ENCODE measurements at regions not wholly inside any gene's neighbourhood (a gene's known extent, or its start where the extent isn't known, plus 50 kb on each side); places are given as distances from the start of the nearest gene placed in this dataset.

DNA sequence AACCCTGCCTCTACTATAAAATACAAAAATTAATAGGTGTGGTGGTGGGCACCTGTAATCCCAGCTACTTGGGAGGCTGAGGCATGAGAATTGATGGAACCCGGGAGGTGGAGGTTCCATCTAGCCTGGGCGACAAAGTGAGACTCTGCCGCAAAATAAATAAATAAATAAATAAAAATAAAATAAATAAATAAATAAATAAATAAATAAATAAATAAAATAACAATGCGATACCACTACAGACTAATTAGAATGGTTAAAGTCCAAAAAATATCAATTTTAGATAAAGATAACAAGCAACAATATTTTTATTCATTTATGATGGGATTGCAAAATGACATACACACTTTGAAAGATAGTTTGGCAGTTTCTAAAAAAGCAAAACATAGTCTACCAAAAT is 1131.5 kb downstream of the SI start:
- no peak overlapping the region for H3K4me3 ChIP-seq (ENCODE audit: low read length)
- H3K9me3 ChIP-seq (ENCODE audit: control insufficient read depth, low read length): no peaks in the 10 kb centered on the region
- no peak overlapping the region for H3K27ac ChIP-seq (ENCODE audit: low read length)
- 95% methylated on average over 4 of the region's 4 CpGs for WGBS
- intact Hi-C loops (cut with DNase I): no loop called here
- ATAC-seq: no peak
- no peak for DNase-seq
- H3K27me3 ChIP-seq (ENCODE audit: control insufficient read depth, insufficient read depth): no peaks in the 10 kb centered on the region
- no peaks in the 10 kb centered on the region for H3K4me1 ChIP-seq (ENCODE audit: control insufficient read depth, insufficient read depth, low read length)

DNA sequence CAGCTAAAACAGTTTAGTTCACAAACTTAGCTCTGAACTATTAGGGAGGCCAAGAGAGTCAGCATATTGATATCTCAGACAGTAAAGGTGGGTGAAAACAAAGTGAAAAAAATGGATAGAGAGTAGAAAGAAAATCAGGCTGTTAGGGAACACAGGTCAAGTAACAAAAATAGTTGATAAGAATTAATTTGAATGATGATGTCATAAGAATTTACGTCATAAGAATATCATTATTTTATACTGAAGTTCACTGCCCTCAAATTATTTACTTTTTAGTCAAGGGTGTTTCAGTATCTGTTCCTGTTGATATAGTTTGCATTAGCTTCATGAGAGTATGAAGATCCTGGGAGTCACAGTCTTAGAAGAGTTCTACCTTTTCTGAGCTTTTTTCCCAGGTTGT is 1134.6 kb downstream of the SI start:
- WGBS: 90% methylated on average over 1 of the region's 1 CpG

DNA sequence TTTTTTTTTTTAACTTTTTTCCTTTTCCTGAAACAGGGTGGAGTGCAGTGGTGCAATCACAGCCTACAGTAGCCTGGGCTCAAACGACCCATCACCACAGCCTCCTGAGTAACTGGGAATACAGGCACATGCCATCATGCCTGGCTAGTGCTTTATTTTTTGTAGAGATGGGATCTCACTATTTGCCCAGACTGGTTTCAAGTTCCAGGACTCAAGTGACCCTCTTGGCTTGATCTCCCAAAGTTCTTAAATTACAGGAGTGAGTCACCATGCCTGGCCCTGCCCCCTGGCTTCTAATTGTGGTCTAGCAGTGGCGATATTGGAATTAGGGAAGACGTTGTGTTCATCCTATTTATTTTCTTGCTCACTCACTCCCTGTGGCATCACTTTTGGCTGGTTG is 1138.4 kb downstream of the SI start:
- intact Hi-C loops (cut with DNase I): no loop called here
- DNase-seq (no peak), ATAC-seq (no peak)
- WGBS: 35% methylated on average over 3 of the region's 3 CpGs
- Histone ChIP-seq H3K4me1 (ENCODE audit: control insufficient read depth, insufficient read depth, low read length) (no peaks in the 10 kb centered on the region), H3K4me3 (ENCODE audit: low read length) (no peak overlapping the region), H3K27me3 (ENCODE audit: control insufficient read depth, insufficient read depth) (no peaks in the 10 kb centered on the region), H3K27ac (ENCODE audit: low read length) (no peak overlapping the region), H3K9me3 (ENCODE audit: control insufficient read depth, low read length) (no peaks in the 10 kb centered on the region)

More for the DNA sequence above, 1134.6 kb downstream of the SI start:
- ATAC-seq (no peak), DNase-seq (no peak)
- Histone ChIP-seq H3K4me1 (ENCODE audit: control insufficient read depth, insufficient read depth, low read length) (no peaks in the 10 kb centered on the region), H3K9me3 (ENCODE audit: control insufficient read depth, low read length) (no peaks in the 10 kb centered on the region), H3K4me3 (ENCODE audit: low read length) (no peak overlapping the region), H3K27ac (ENCODE audit: low read length) (no peak overlapping the region), H3K27me3 (ENCODE audit: control insufficient read depth, insufficient read depth) (no peaks in the 10 kb centered on the region)
- intact Hi-C loops (cut with DNase I): no loop called here

DNA sequence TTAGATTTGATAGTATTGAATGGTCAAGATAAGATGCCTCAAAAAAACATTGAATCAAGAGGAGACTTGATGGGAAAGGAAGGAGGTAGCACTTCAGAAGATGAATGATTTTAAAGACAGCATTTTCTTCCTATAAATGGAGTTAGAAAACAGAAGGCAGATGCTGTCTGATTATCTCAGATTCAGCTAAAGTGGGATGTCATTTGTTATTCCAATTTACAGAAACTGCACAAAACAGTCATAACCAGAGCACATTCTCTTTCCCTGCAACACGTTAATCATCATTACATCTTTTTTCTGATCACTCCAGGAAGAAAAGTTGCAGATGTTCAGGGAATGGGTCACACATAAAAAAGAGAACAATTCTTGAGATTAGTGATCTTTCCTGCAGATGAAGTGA is 1141.8 kb downstream of the SI start:
- Histone ChIP-seq H3K27ac (ENCODE audit: low read length) (no peak overlapping the region), H3K27me3 (ENCODE audit: control insufficient read depth, insufficient read depth) (no peaks in the 10 kb centered on the region), H3K4me3 (ENCODE audit: low read length) (no peak overlapping the region), H3K9me3 (ENCODE audit: control insufficient read depth, low read length) (no peaks in the 10 kb centered on the region), H3K4me1 (ENCODE audit: control insufficient read depth, insufficient read depth, low read length) (no peaks in the 10 kb centered on the region)
- intact Hi-C loops (cut with DNase I): no loop called here
- DNase-seq: no peak
- 34% methylated on average over 1 of the region's 1 CpG for WGBS
- ATAC-seq: no peak

DNA sequence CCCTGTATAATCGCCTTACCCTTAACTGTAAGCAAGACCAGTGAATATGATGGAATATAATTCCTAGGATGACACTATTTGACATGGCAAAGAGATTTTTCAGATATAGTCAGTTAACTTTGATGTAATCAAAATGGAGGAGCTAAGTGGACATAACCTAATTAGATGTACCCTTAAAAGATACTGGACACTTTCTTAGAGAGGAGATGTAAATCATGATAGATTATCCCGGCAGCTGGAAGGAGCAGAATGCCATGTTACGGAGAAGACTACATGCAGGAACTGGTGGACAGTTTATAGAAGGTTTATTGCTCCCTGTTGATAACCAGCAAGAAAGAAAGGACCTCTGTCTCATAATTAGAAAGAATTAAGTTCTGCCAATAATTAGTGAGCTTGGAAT is 1142.9 kb downstream of the SI start:
- H3K27ac ChIP-seq (ENCODE audit: low read length): no peak overlapping the region
- H3K4me1 ChIP-seq (ENCODE audit: control insufficient read depth, insufficient read depth, low read length): no peaks in the 10 kb centered on the region
- H3K27me3 ChIP-seq (ENCODE audit: control insufficient read depth, insufficient read depth): no peaks in the 10 kb centered on the region
- no peak for ATAC-seq
- intact Hi-C loops (cut with DNase I): no loop called here
- H3K9me3 ChIP-seq (ENCODE audit: control insufficient read depth, low read length): no peaks in the 10 kb centered on the region
- no peak for DNase-seq
- H3K4me3 ChIP-seq (ENCODE audit: low read length): no peak overlapping the region
- WGBS: 56% methylated on average over 3 of the region's 3 CpGs

DNA sequence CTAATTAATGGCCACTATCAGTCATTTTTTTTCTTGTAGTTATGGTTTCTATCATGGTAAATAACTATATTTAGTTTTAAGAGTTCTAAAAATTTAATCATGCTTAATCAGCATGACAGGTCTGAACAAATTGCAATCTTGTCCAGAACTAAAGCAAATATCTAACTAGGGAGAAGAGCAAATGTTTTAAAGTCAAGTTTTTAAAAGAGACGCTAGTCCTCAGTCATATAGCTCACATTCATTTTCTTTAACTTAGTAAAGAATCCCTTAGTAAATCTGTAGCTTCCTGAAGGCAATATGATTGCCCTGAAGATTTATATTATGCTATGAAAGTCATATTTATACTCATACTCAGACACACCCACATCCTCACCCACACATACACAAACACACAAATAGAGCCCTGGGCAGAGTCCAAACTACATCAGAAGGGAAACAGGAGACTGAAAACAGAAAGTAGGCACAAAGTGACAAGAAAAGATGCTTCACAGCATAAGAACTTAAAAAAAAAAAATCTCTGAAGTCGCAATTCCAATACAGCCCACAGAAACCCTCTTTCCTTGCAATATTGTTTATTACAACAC is 1149.1 kb downstream of the SI start:
- ATAC-seq (no peak), DNase-seq (no peak)
- no peaks in the 10 kb centered on the region for H3K27me3 ChIP-seq (ENCODE audit: control insufficient read depth, insufficient read depth)
- WGBS: 80% methylated on average over 2 of the region's 2 CpGs
- H3K9me3 ChIP-seq (ENCODE audit: control insufficient read depth, low read length): no peaks in the 10 kb centered on the region
- no peak overlapping the region for H3K27ac ChIP-seq (ENCODE audit: low read length)
- H3K4me1 ChIP-seq (ENCODE audit: control insufficient read depth, insufficient read depth, low read length): no peaks in the 10 kb centered on the region
- intact Hi-C loops (cut with DNase I): no loop called here
- no peak overlapping the region for H3K4me3 ChIP-seq (ENCODE audit: low read length)

DNA sequence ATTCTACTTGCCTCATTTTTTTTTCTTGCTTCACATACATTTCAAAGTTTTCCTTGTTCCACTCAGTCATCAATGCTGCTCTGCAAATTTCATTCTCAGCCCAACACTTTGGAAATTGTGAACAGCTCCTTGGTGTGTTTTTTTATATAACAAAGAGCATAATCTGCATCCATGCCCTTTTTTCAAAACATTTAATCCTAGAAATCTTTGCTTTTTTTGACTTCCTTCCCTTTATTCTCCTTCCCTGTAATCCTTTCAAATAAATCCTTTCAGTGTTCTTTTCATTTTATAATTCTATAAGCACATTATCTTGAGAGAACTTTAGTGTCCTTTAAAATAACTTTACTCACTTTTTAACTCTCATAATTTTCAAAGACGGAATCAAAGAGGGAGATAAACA is 1150.8 kb downstream of the SI start:
- DNase-seq: no peak
- Histone ChIP-seq H3K9me3 (ENCODE audit: control insufficient read depth, low read length) (no peaks in the 10 kb centered on the region), H3K4me3 (ENCODE audit: low read length) (no peak overlapping the region), H3K27me3 (ENCODE audit: control insufficient read depth, insufficient read depth) (no peaks in the 10 kb centered on the region), H3K4me1 (ENCODE audit: control insufficient read depth, insufficient read depth, low read length) (no peaks in the 10 kb centered on the region), H3K27ac (ENCODE audit: low read length) (no peak overlapping the region)
- intact Hi-C loops (cut with DNase I): no loop called here
- WGBS: 80% methylated on average over 1 of the region's 1 CpG
- no peak for ATAC-seq

DNA sequence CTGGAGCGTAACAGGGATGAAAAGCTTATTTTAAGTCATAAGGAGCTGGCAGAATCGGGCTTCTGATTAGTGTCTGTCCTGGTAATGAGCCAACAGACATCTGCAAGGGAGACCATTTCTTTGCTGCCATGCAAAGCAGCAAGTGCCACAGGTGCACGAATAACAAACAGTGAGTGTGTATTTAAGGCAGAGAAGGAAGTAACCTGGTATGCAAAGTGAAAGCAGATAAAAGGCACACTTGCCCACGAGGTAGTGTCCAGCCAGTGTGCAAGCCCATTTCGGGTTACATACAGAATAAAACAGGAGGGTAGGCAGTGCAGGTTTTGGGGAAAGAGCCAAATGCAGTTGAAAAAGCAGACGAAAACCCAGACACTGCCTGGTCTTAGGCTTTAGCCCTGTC is 1153.7 kb downstream of the SI start:
- ATAC-seq (no peak), DNase-seq (no peak)
- no peak overlapping the region for H3K4me3 ChIP-seq (ENCODE audit: low read length)
- H3K9me3 ChIP-seq (ENCODE audit: control insufficient read depth, low read length): no peaks in the 10 kb centered on the region
- intact Hi-C loops (cut with DNase I): no loop called here
- WGBS: 58% methylated on average over 6 of the region's 6 CpGs
- H3K27me3 ChIP-seq (ENCODE audit: control insufficient read depth, insufficient read depth): no peaks in the 10 kb centered on the region
- no peak overlapping the region for H3K27ac ChIP-seq (ENCODE audit: low read length)
- H3K4me1 ChIP-seq (ENCODE audit: control insufficient read depth, insufficient read depth, low read length): no peaks in the 10 kb centered on the region

DNA sequence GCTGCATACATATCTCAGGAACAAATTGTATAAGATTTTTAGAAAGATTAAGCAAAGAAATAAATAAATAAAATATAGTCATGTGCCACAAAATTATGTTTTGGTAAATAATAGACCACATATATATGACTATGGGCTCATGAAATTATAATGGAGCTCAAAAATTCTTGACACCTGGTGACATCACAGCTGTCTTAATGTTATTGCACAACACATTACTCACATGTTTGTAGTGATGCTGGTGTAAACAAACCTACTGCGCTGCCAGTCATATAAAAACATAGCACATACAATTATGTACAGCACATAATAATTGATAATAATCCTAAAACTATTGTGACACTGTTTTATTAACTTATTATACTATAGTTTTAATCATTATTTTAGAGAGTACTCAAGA is 1159.1 kb downstream of the SI start:
- DNase-seq (no peak), ATAC-seq (no peak)
- no peak overlapping the region for H3K4me3 ChIP-seq (ENCODE audit: low read length)
- no peaks in the 10 kb centered on the region for H3K27me3 ChIP-seq (ENCODE audit: control insufficient read depth, insufficient read depth)
- no peaks in the 10 kb centered on the region for H3K9me3 ChIP-seq (ENCODE audit: control insufficient read depth, low read length)
- H3K4me1 ChIP-seq (ENCODE audit: control insufficient read depth, insufficient read depth, low read length): no peaks in the 10 kb centered on the region
- no peak overlapping the region for H3K27ac ChIP-seq (ENCODE audit: low read length)
- intact Hi-C loops (cut with DNase I): no loop called here
- WGBS: 91% methylated on average over 1 of the region's 1 CpG

DNA sequence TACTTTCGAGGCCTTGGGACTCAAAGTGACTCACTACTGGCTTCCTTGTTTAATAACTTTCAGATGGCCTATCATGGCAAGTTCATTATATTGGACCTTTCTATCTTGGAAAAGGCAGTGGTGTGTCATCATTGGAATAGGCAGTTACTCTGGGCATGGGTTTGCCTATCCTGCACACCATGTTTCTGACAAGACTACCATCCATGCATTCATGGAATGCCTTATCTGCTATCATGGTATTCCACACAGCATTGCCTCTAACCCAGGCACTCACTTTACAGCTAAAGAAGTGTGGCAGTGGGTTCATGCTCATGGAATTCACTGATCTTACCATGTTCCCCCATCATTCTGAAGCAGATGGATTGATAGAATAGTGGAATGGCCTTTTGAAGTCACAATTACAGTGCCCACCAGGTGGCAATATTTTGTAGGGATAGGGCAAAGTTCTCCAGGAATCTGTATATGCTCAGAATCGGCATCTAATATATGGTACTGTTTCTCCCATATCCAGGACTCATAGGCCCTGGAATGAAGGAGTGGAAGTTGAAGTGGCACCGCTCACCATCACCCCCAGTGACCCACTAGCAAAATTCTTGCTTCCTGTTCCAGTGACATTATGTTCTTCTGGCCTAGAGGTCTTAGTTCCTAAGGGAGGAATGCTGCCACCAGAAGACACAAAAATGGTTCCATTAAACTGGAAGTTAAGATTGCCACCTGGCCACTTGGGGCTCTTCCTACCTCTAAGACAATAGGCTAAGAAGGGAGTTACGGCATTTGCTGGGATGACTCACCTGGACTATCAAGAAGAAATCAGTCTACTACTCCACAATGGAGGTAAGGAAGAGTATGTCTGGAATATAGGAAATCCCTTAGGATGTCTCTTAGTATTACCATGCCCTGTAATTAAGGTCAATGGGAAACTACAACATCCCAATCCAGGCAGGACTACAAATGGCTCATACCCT is 1161.4 kb downstream of the SI start:
- H3K27ac ChIP-seq (ENCODE audit: low read length): no peak overlapping the region
- intact Hi-C loops (cut with DNase I): no loop called here
- WGBS: 82% methylated on average over 4 of the region's 4 CpGs
- no peaks in the 10 kb centered on the region for H3K27me3 ChIP-seq (ENCODE audit: control insufficient read depth, insufficient read depth)
- H3K9me3 ChIP-seq (ENCODE audit: control insufficient read depth, low read length): no peaks in the 10 kb centered on the region
- ATAC-seq (no peak), DNase-seq (no peak)
- no peak overlapping the region for H3K4me3 ChIP-seq (ENCODE audit: low read length)
- H3K4me1 ChIP-seq (ENCODE audit: control insufficient read depth, insufficient read depth, low read length): no peaks in the 10 kb centered on the region

DNA sequence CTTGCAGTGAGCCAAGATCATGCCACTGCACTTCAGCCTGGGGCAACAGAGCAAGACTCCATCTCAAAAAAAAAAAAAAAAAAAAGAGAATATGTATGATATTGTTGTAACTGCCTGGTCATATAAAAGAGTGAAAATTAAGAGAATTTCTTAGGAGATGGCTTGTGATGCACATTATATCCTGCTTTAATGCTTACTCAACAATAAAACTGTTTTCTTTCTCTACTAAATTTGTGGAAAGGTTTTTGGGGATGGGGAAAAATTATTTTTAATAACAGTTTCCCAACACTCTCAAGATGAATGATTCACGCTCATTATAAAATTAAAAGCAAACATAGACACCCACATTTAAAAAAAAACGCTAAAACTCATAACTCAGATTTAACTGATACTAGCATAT is 1163.0 kb downstream of the SI start:
- Histone ChIP-seq H3K27me3 (ENCODE audit: control insufficient read depth, insufficient read depth) (no peaks in the 10 kb centered on the region), H3K27ac (ENCODE audit: low read length) (no peak overlapping the region), H3K4me1 (ENCODE audit: control insufficient read depth, insufficient read depth, low read length) (no peaks in the 10 kb centered on the region), H3K9me3 (ENCODE audit: control insufficient read depth, low read length) (no peaks in the 10 kb centered on the region), H3K4me3 (ENCODE audit: low read length) (no peak overlapping the region)
- 87% methylated on average over 2 of the region's 2 CpGs for WGBS
- ATAC-seq (no peak), DNase-seq (no peak)
- intact Hi-C loops (cut with DNase I): no loop called here

All from right cardiac atrium (tissue), 5 donors.